GM23338 (cell line): ENCODE measurements at regions not wholly inside any gene's neighbourhood (a gene's known extent, or its start where the extent isn't known, plus 50 kb on each side); places are given as distances from the start of the nearest gene placed in this dataset.

Experiments
- ATAC-seq: fragments of 200-7000 bp; cut with Tn5 transposase; 3 replicates; pipeline ENCODE4 v1.9.1; 2020
- DNase-seq: peaks from one replicate; pipeline ENCODE4 v3.0.0-alpha.2; 2015; ENCODE audit warnings: low spot score
- H2AFZ ChIP-seq: fragments of 200-600 bp; sonication (generic); 2 replicates; pipeline ENCODE4 v1.8.0; 2016; ENCODE audit warnings: antibody characterized with exemption, mild to moderate bottlenecking, moderate library complexity
- H3F3A ChIP-seq: fragments of 200-600 bp; sonication (generic); replicated peaks from 2 replicates; pipeline ENCODE4 v1.8.0; 2017; ENCODE audit warnings: antibody characterized with exemption, mixed run types, low read depth
- H3K27ac ChIP-seq: fragments of 200-600 bp; sonication (generic); 2 replicates; pipeline ENCODE4 v1.6.1; 2016; ENCODE audit warnings: low read depth
- H3K27me3 ChIP-seq: fragments of 200-600 bp; sonication (generic); 2 replicates; pipeline ENCODE4 v1.8.0; 2016; ENCODE audit warnings: mild to moderate bottlenecking, mixed run types, moderate library complexity; ENCODE audit not compliant: insufficient read depth
- H3K36me3 ChIP-seq: fragments of 200-600 bp; sonication (generic); 2 replicates; pipeline ENCODE4 v1.8.0; 2016; ENCODE audit warnings: mild to moderate bottlenecking; ENCODE audit not compliant: insufficient read depth
- H3K4me1 ChIP-seq: fragments of 200-600 bp; sonication (generic); 2 replicates; pipeline ENCODE4 v1.8.0; 2016; ENCODE audit warnings: mild to moderate bottlenecking, moderate library complexity; ENCODE audit not compliant: insufficient read depth
- H3K4me2 ChIP-seq: fragments of 200-600 bp; sonication (generic); 2 replicates; pipeline ENCODE4 v1.7.1; 2017; ENCODE audit warnings: mixed run types
- H3K4me3 ChIP-seq: fragments of 200-600 bp; sonication (generic); 2 replicates; pipeline ENCODE4 v1.6.1; 2016; ENCODE audit warnings: mixed run types
- H3K79me2 ChIP-seq: fragments of 200-600 bp; sonication (generic); replicated peaks from 2 replicates; pipeline ENCODE4 v1.8.0; 2017; ENCODE audit warnings: mild to moderate bottlenecking; ENCODE audit not compliant: insufficient read depth
- H3K9me2 ChIP-seq: fragments of 200-600 bp; sonication (generic); 2 replicates; pipeline ENCODE4 v1.8.0; 2017; ENCODE audit not compliant: insufficient read depth
- H4K20me1 ChIP-seq: fragments of 200-600 bp; sonication (generic); replicated peaks from 2 replicates; pipeline ENCODE4 v1.8.0; 2017; ENCODE audit warnings: mild to moderate bottlenecking; ENCODE audit not compliant: insufficient read depth
- H3K27ac Mint-ChIP-seq: 2 replicates; pipeline ENCODE4 v1.8.0; 2020; ENCODE audit warnings: inconsistent platforms, mild to moderate bottlenecking, moderate library complexity, mixed read lengths
- H3K27me3 Mint-ChIP-seq: 3 replicates; pipeline ENCODE4 v1.8.0; 2022; ENCODE audit warnings: low read depth, mild to moderate bottlenecking, moderate library complexity, mixed read lengths, inconsistent platforms; ENCODE audit not compliant: insufficient read depth, poor library complexity
- H3K36me3 Mint-ChIP-seq: 3 replicates; pipeline ENCODE4 v1.8.0; 2021; ENCODE audit warnings: low read depth, mild to moderate bottlenecking, inconsistent platforms, moderate library complexity, mixed read lengths
- H3K4me1 Mint-ChIP-seq: 3 replicates; pipeline ENCODE4 v1.8.0; 2020; ENCODE audit warnings: mild to moderate bottlenecking, inconsistent platforms, mixed read lengths
- H3K4me3 Mint-ChIP-seq: 3 replicates; pipeline ENCODE4 v1.8.0; 2021; ENCODE audit warnings: moderate library complexity, mild to moderate bottlenecking, inconsistent platforms, mixed read lengths
- H3K9me3 Mint-ChIP-seq: 3 replicates; pipeline ENCODE4 v1.8.0; 2020; ENCODE audit warnings: moderate library complexity, mild to moderate bottlenecking, inconsistent platforms, mixed read lengths
- EZH2 ChIP-seq: fragments of 200-600 bp; sonication (generic); IDR thresholded peaks from one replicate; pipeline ENCODE4 v1.8.0; 2017; ENCODE audit warnings: antibody characterized with exemption, mild to moderate bottlenecking, low read depth; ENCODE audit not compliant: unreplicated experiment
- JUNB ChIP-seq: IDR thresholded peaks from one replicate; pipeline ENCODE4 v1.6.1; 2016; ENCODE audit warnings: antibody characterized with exemption; ENCODE audit not compliant: unreplicated experiment
- NANOG ChIP-seq: IDR thresholded peaks from 2 replicates; pipeline ENCODE4 v1.6.1; 2016; ENCODE audit warnings: antibody characterized with exemption, borderline replicate concordance
- POLR2AphosphoS5 ChIP-seq: IDR thresholded peaks from 2 replicates; pipeline ENCODE4 v1.6.1; 2016; ENCODE audit warnings: antibody characterized with exemption, low read depth
- STAT1 ChIP-seq: IDR thresholded peaks from one replicate; pipeline ENCODE4 v1.6.1; 2016; ENCODE audit warnings: antibody characterized with exemption; ENCODE audit not compliant: unreplicated experiment
- ZNF114 ChIP-seq: fragments of 250-450 bp; sonication (Bioruptor Pico); IDR thresholded peaks from 2 replicates; pipeline ENCODE4 v1.5.0; 2020; ENCODE audit warnings: mild to moderate bottlenecking, moderate library complexity
- ZNF331 ChIP-seq: fragments of 250-450 bp; sonication (Bioruptor Pico); IDR thresholded peaks from 2 replicates; pipeline ENCODE4 v1.5.0; 2020; ENCODE audit warnings: low read depth, mild to moderate bottlenecking, moderate library complexity
- TF ChIP-seq, protein P1 (sequence below): fragments of 250-450 bp; sonication (Bioruptor Pico); IDR thresholded peaks from 2 replicates; pipeline ENCODE4 v1.5.0; 2020; ENCODE audit warnings: mild to moderate bottlenecking, moderate library complexity
- TF ChIP-seq, protein P2 (sequence below): IDR thresholded peaks from one replicate; pipeline ENCODE4 v1.6.1; 2018; ENCODE audit warnings: antibody characterized with exemption; ENCODE audit not compliant: unreplicated experiment
- TF ChIP-seq, protein P3 (sequence below): IDR thresholded peaks from 2 replicates; pipeline ENCODE4 v1.6.1; 2016; ENCODE audit warnings: antibody characterized with exemption
- TF ChIP-seq, protein P4 (sequence below), 2 experiments: fragments of 200-600 bp in 1 of 2; sonication (generic) in 1 of 2; conservative IDR thresholded peaks; 2 replicates each; pipeline versions ENCODE4 v1.5.1 to v1.6.1; 2016 to 2017; ENCODE audit warnings: antibody characterized with exemption in 2 of 2, low read depth in 2 of 2, mild to moderate bottlenecking in 2 of 2, moderate library complexity in 1 of 2

DNA sequence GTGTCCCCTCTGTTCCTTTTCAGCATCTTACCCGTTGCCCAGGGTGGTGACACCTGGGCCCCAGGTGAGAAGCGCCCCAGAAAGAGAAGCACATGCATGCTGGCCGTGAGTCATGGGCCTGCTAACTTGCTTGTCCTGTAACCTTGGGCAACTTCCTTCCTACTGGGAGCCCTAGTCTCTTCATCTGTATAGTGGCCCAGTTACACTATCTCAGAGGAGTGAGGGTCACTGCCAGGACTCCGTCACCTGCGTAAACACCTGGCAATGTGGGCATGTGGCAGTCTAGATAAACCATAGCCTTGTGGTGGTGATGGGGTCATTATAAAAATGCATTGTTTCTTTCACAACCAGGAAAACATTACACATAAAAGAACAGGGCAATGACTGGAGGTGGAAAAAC, 125.2 kb downstream of the SLC25A47 start:
- no peaks in the 10 kb centered on the region for H4K20me1 ChIP-seq
- no peaks in the 10 kb centered on the region for H3K27me3 ChIP-seq
- H3K36me3 Mint-ChIP-seq, result no peaks in the 10 kb centered on the region
- no peak overlapping the region for H3K27ac Mint-ChIP-seq
- no peak overlapping the region for H3K4me2 ChIP-seq
- no peaks in the 10 kb centered on the region; the same call in 1 of the 2 replicates for H3K36me3 ChIP-seq
- no peaks in the 10 kb centered on the region for H3K9me3 Mint-ChIP-seq
- H3K4me1 Mint-ChIP-seq, result peaks cover 35% of the 10 kb centered on the region
- H3K4me1 ChIP-seq, result peaks cover 20% of the 10 kb centered on the region
- H3K79me2 ChIP-seq, result peaks cover 4% of the 10 kb centered on the region; the same call in 1 of the 2 replicates
- H2AFZ ChIP-seq, result no peak overlapping the region
- DNase-seq (no peak), ATAC-seq (no peak)
- no peaks in the 10 kb centered on the region for H3K9me2 ChIP-seq
- H3K4me3 ChIP-seq, result no peak overlapping the region
- TF ChIP-seq, protein P1, sequence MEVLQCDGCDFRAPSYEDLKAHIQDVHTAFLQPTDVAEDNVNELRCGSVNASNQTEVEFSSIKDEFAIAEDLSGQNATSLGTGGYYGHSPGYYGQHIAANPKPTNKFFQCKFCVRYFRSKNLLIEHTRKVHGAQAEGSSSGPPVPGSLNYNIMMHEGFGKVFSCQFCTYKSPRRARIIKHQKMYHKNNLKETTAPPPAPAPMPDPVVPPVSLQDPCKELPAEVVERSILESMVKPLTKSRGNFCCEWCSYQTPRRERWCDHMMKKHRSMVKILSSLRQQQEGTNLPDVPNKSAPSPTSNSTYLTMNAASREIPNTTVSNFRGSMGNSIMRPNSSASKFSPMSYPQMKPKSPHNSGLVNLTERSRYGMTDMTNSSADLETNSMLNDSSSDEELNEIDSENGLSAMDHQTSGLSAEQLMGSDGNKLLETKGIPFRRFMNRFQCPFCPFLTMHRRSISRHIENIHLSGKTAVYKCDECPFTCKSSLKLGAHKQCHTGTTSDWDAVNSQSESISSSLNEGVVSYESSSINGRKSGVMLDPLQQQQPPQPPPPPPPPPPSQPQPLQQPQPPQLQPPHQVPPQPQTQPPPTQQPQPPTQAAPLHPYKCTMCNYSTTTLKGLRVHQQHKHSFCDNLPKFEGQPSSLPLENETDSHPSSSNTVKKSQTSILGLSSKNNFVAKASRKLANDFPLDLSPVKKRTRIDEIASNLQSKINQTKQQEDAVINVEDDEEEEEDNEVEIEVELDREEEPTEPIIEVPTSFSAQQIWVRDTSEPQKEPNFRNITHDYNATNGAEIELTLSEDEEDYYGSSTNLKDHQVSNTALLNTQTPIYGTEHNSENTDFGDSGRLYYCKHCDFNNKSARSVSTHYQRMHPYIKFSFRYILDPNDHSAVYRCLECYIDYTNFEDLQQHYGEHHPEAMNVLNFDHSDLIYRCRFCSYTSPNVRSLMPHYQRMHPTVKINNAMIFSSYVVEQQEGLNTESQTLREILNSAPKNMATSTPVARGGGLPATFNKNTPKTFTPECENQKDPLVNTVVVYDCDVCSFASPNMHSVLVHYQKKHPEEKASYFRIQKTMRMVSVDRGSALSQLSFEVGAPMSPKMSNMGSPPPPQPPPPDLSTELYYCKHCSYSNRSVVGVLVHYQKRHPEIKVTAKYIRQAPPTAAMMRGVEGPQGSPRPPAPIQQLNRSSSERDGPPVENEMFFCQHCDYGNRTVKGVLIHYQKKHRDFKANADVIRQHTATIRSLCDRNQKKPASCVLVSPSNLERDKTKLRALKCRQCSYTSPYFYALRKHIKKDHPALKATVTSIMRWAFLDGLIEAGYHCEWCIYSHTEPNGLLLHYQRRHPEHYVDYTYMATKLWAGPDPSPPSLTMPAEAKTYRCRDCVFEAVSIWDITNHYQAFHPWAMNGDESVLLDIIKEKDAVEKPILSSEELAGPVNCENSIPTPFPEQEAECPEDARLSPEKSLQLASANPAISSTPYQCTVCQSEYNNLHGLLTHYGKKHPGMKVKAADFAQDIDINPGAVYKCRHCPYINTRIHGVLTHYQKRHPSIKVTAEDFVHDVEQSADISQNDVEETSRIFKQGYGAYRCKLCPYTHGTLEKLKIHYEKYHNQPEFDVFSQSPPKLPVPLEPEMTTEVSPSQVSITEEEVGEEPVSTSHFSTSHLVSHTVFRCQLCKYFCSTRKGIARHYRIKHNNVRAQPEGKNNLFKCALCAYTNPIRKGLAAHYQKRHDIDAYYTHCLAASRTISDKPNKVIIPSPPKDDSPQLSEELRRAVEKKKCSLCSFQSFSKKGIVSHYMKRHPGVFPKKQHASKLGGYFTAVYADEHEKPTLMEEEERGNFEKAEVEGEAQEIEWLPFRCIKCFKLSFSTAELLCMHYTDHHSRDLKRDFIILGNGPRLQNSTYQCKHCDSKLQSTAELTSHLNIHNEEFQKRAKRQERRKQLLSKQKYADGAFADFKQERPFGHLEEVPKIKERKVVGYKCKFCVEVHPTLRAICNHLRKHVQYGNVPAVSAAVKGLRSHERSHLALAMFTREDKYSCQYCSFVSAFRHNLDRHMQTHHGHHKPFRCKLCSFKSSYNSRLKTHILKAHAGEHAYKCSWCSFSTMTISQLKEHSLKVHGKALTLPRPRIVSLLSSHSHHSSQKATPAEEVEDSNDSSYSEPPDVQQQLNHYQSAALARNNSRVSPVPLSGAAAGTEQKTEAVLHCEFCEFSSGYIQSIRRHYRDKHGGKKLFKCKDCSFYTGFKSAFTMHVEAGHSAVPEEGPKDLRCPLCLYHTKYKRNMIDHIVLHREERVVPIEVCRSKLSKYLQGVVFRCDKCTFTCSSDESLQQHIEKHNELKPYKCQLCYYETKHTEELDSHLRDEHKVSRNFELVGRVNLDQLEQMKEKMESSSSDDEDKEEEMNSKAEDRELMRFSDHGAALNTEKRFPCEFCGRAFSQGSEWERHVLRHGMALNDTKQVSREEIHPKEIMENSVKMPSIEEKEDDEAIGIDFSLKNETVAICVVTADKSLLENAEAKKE (CRISPR knock-in tag), result no peak
- TF ChIP-seq, protein P2, sequence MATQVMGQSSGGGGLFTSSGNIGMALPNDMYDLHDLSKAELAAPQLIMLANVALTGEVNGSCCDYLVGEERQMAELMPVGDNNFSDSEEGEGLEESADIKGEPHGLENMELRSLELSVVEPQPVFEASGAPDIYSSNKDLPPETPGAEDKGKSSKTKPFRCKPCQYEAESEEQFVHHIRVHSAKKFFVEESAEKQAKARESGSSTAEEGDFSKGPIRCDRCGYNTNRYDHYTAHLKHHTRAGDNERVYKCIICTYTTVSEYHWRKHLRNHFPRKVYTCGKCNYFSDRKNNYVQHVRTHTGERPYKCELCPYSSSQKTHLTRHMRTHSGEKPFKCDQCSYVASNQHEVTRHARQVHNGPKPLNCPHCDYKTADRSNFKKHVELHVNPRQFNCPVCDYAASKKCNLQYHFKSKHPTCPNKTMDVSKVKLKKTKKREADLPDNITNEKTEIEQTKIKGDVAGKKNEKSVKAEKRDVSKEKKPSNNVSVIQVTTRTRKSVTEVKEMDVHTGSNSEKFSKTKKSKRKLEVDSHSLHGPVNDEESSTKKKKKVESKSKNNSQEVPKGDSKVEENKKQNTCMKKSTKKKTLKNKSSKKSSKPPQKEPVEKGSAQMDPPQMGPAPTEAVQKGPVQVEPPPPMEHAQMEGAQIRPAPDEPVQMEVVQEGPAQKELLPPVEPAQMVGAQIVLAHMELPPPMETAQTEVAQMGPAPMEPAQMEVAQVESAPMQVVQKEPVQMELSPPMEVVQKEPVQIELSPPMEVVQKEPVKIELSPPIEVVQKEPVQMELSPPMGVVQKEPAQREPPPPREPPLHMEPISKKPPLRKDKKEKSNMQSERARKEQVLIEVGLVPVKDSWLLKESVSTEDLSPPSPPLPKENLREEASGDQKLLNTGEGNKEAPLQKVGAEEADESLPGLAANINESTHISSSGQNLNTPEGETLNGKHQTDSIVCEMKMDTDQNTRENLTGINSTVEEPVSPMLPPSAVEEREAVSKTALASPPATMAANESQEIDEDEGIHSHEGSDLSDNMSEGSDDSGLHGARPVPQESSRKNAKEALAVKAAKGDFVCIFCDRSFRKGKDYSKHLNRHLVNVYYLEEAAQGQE, result no peak
- TF ChIP-seq, protein P3, sequence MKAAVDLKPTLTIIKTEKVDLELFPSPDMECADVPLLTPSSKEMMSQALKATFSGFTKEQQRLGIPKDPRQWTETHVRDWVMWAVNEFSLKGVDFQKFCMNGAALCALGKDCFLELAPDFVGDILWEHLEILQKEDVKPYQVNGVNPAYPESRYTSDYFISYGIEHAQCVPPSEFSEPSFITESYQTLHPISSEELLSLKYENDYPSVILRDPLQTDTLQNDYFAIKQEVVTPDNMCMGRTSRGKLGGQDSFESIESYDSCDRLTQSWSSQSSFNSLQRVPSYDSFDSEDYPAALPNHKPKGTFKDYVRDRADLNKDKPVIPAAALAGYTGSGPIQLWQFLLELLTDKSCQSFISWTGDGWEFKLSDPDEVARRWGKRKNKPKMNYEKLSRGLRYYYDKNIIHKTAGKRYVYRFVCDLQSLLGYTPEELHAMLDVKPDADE, result no peak
- TF ChIP-seq STAT1 (no peak), JUNB (no peak), ZNF114 (CRISPR knock-in tag) (no peak), ZNF331 (CRISPR knock-in tag) (no peak), EZH2 (no peak), NANOG (no peak), POLR2AphosphoS5 (no peak)
- TF ChIP-seq, protein P4, sequence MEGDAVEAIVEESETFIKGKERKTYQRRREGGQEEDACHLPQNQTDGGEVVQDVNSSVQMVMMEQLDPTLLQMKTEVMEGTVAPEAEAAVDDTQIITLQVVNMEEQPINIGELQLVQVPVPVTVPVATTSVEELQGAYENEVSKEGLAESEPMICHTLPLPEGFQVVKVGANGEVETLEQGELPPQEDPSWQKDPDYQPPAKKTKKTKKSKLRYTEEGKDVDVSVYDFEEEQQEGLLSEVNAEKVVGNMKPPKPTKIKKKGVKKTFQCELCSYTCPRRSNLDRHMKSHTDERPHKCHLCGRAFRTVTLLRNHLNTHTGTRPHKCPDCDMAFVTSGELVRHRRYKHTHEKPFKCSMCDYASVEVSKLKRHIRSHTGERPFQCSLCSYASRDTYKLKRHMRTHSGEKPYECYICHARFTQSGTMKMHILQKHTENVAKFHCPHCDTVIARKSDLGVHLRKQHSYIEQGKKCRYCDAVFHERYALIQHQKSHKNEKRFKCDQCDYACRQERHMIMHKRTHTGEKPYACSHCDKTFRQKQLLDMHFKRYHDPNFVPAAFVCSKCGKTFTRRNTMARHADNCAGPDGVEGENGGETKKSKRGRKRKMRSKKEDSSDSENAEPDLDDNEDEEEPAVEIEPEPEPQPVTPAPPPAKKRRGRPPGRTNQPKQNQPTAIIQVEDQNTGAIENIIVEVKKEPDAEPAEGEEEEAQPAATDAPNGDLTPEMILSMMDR (conservative IDR thresholded peaks at IDR 0.05; ENCODE audit: low read depth in 2 of 2), result no peak
- H3K4me3 Mint-ChIP-seq, result no peak overlapping the region; the same call in 2 of the 3 replicates
- H3F3A ChIP-seq, result no peaks in the 10 kb centered on the region
- H3K27ac ChIP-seq, result no peak overlapping the region; the same call in 1 of the 2 replicates
- H3K27me3 Mint-ChIP-seq, result peaks cover 11% of the 10 kb centered on the region
